ENCODE measurements at regions not wholly inside any gene's neighbourhood (a gene's known extent, or its start where the extent isn't known, plus 50 kb on each side); places are given as distances from the start of the nearest gene placed in this dataset.

- no peak overlapping the region for H3K4me3 ChIP-seq (ENCODE audit: low read depth, low read length, poor library complexity, severe bottlenecking)
- H3K27me3 ChIP-seq (replicated peaks; ENCODE audit: insufficient read depth, low read depth, low read length, poor library complexity): no peaks in the 10 kb centered on the region
- no TSS peak for BruUV-seq (replicated peaks)
- no peaks in the 10 kb centered on the region for H3K4me1 ChIP-seq (ENCODE audit: insufficient read depth, low read length, poor library complexity, severe bottlenecking)
- no peak for DNase-seq (ENCODE audit: low spot score)
- CTCF ChIA-PET: no interaction called here
- no peaks in the 10 kb centered on the region for H3K36me3 ChIP-seq (ENCODE audit: insufficient read depth, low read length, poor library complexity, severe bottlenecking)
- POLR2A ChIA-PET (ENCODE audit: low non-redundant PET): no interaction called here
- no peak for TF ChIP-seq EZH2 (IDR thresholded peaks at IDR 0.05; ENCODE audit: borderline replicate concordance, low read depth, low read length, poor library complexity, severe bottlenecking)
- TF ChIP-seq, protein P1, sequence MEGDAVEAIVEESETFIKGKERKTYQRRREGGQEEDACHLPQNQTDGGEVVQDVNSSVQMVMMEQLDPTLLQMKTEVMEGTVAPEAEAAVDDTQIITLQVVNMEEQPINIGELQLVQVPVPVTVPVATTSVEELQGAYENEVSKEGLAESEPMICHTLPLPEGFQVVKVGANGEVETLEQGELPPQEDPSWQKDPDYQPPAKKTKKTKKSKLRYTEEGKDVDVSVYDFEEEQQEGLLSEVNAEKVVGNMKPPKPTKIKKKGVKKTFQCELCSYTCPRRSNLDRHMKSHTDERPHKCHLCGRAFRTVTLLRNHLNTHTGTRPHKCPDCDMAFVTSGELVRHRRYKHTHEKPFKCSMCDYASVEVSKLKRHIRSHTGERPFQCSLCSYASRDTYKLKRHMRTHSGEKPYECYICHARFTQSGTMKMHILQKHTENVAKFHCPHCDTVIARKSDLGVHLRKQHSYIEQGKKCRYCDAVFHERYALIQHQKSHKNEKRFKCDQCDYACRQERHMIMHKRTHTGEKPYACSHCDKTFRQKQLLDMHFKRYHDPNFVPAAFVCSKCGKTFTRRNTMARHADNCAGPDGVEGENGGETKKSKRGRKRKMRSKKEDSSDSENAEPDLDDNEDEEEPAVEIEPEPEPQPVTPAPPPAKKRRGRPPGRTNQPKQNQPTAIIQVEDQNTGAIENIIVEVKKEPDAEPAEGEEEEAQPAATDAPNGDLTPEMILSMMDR (conservative IDR thresholded peaks at IDR 0.05; ENCODE audit: low read depth, low read length): no peak
- intact Hi-C loops (cut with micrococcal nuclease; ENCODE audit: unreplicated experiment): no loop called here
- no peak overlapping the region for H3K27ac ChIP-seq (ENCODE audit: low read depth, low read length, poor library complexity, severe bottlenecking)
- no peaks in the 10 kb centered on the region for H3K9me3 ChIP-seq (ENCODE audit: low read depth, low read length, poor library complexity, severe bottlenecking)
These were observed 245.9 kb upstream of the PODXL start for GRCh38 chr7:131802195-131802864.

DNA sequence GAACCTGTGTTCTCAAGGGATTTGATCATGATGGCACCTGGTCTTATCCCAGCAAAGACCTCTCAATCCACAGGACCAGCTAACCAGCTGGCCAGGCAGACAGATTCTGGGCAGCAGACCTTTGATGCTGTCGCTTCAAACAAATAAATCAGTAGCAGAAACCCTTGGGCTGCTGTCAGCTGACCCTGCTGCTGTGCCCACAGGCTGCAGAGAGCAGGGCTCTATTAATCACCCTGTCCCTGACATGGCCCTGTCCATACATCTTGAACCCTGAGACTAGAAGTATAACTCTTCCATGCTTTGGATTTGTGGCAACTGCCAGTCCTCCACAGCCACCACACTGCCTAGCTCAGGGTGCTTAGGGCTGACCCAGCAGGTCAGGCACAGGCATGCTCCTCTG, 244.1 kb upstream of the PODXL start:
- H3K4me3 ChIP-seq (ENCODE audit: low read depth, low read length, poor library complexity, severe bottlenecking): no peak overlapping the region

DNA sequence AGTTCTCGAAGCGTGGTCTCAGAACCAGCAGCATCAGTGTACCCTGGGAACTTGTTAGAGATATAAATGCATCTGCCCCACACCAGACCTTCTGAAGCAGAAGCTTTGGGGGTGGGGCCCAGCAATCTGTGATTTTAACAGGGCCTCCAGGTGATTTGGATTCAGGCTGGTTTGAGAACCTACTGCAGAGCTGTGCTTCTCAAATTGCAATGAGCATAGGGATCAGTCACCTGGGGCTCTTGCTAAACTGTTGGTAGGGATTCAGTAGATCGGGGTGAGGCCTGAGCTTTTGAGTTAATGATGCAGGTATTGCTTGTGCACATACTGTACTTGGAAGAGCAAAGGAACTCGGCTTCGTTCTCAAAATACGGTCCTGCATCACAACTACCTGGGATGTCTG, 243.6 kb upstream of the PODXL start:
- TF ChIP-seq EZH2 (IDR thresholded peaks at IDR 0.05; ENCODE audit: borderline replicate concordance, low read depth, low read length, poor library complexity, severe bottlenecking): no peak
- TF ChIP-seq, protein P1 (conservative IDR thresholded peaks at IDR 0.05; ENCODE audit: low read depth, low read length): no peak

More for the DNA sequence above, 244.1 kb upstream of the PODXL start:
- no peak for DNase-seq (ENCODE audit: low spot score)
- Histone ChIP-seq H3K9me3 (ENCODE audit: low read depth, low read length, poor library complexity, severe bottlenecking) (no peaks in the 10 kb centered on the region), H3K4me1 (ENCODE audit: insufficient read depth, low read length, poor library complexity, severe bottlenecking) (no peaks in the 10 kb centered on the region), H3K27me3 (replicated peaks; ENCODE audit: insufficient read depth, low read depth, low read length, poor library complexity) (peaks cover 7% of the 10 kb centered on the region), H3K36me3 (ENCODE audit: insufficient read depth, low read length, poor library complexity, severe bottlenecking) (no peaks in the 10 kb centered on the region), H3K27ac (ENCODE audit: low read depth, low read length, poor library complexity, severe bottlenecking) (no peak overlapping the region)
- intact Hi-C loops (cut with micrococcal nuclease; ENCODE audit: unreplicated experiment): no loop called here
- BruUV-seq (replicated peaks): no TSS peak
- CTCF ChIA-PET: no interaction called here
- POLR2A ChIA-PET (ENCODE audit: low non-redundant PET): no interaction called here
- TF ChIP-seq, protein P1 (conservative IDR thresholded peaks at IDR 0.05; ENCODE audit: low read depth, low read length): no peak
- TF ChIP-seq EZH2 (IDR thresholded peaks at IDR 0.05; ENCODE audit: borderline replicate concordance, low read depth, low read length, poor library complexity, severe bottlenecking): no peak

More for the DNA sequence above, 243.6 kb upstream of the PODXL start:
- Histone ChIP-seq H3K4me3 (ENCODE audit: low read depth, low read length, poor library complexity, severe bottlenecking) (no peak overlapping the region), H3K9me3 (ENCODE audit: low read depth, low read length, poor library complexity, severe bottlenecking) (no peaks in the 10 kb centered on the region), H3K27me3 (replicated peaks; ENCODE audit: insufficient read depth, low read depth, low read length, poor library complexity) (peaks cover 7% of the 10 kb centered on the region), H3K27ac (ENCODE audit: low read depth, low read length, poor library complexity, severe bottlenecking) (no peak overlapping the region), H3K36me3 (ENCODE audit: insufficient read depth, low read length, poor library complexity, severe bottlenecking) (no peaks in the 10 kb centered on the region), H3K4me1 (ENCODE audit: insufficient read depth, low read length, poor library complexity, severe bottlenecking) (no peaks in the 10 kb centered on the region)
- BruUV-seq (replicated peaks): no TSS peak
- POLR2A ChIA-PET (ENCODE audit: low non-redundant PET): no interaction called here
- intact Hi-C loops (cut with micrococcal nuclease; ENCODE audit: unreplicated experiment): no loop called here
- DNase-seq (ENCODE audit: low spot score): no peak
- CTCF ChIA-PET: no interaction called here

Measured in A673 (cell line).